H9 (cell line): ENCODE measurements at regions not wholly inside any gene's neighbourhood (a gene's known extent, or its start where the extent isn't known, plus 50 kb on each side); places are given as distances from the start of the nearest gene placed in this dataset.

Experiments used
- DNase-seq: peaks from one replicate; pipeline ENCODE4 v3.0.0-alpha.2; 2017
- H2AFZ ChIP-seq: one replicate; pipeline ENCODE4 v1.6.1; 2013; ENCODE audit warnings: mild to moderate bottlenecking, low read length, control low read depth, moderate library complexity
- H2AK5ac ChIP-seq: 2 replicates; pipeline ENCODE4 v1.6.1; 2013; ENCODE audit warnings: low read length, control low read depth, mixed read lengths; ENCODE audit not compliant: insufficient read length
- H2BK120ac ChIP-seq: one replicate; pipeline ENCODE4 v1.6.1; 2013; ENCODE audit warnings: low read depth, mild to moderate bottlenecking, low read length, control low read depth, inconsistent platforms; ENCODE audit not compliant: poor library complexity, severe bottlenecking
- H2BK12ac ChIP-seq: 2 replicates; pipeline ENCODE4 v1.6.1; 2013; ENCODE audit warnings: low read length, control low read depth, mixed read lengths, low read depth; ENCODE audit not compliant: insufficient read length
- H2BK15ac ChIP-seq: 2 replicates; pipeline ENCODE4 v1.6.1; 2013; ENCODE audit warnings: low read depth, low read length, control low read depth
- H2BK20ac ChIP-seq: one replicate; pipeline ENCODE4 v1.6.1; 2013; ENCODE audit warnings: low read depth, mild to moderate bottlenecking, low read length, control low read depth, inconsistent platforms; ENCODE audit not compliant: poor library complexity, severe bottlenecking
- H2BK5ac ChIP-seq: 2 replicates; pipeline ENCODE4 v1.6.1; 2013; ENCODE audit warnings: low read length, control low read depth, mixed read lengths; ENCODE audit not compliant: insufficient read length
- H3K14ac ChIP-seq: 2 replicates; pipeline ENCODE4 v1.6.1; 2013; ENCODE audit warnings: low read length, control low read depth; ENCODE audit not compliant: insufficient read depth
- H3K18ac ChIP-seq: 2 replicates; pipeline ENCODE4 v1.6.1; 2013; ENCODE audit warnings: low read depth, mild to moderate bottlenecking, mixed read lengths, low read length, control low read depth; ENCODE audit not compliant: insufficient read length
- H3K23ac ChIP-seq: 2 replicates; pipeline ENCODE4 v1.6.1; 2013; ENCODE audit warnings: low read length, control low read depth, mixed read lengths, low read depth; ENCODE audit not compliant: insufficient read length
- H3K23me2 ChIP-seq: 2 replicates; pipeline ENCODE4 v1.6.1; 2013; ENCODE audit warnings: low read depth, mild to moderate bottlenecking, mixed read lengths, low read length, control low read depth; ENCODE audit not compliant: insufficient read length, poor library complexity, severe bottlenecking
- H3K27ac ChIP-seq: 2 replicates; pipeline ENCODE4 v1.5.1; 2013; ENCODE audit warnings: low read length, control low read depth, mixed read lengths, low read depth; ENCODE audit not compliant: insufficient read length
- H3K27me3 ChIP-seq: 2 replicates; pipeline ENCODE4 v1.6.1; 2013; ENCODE audit warnings: low read length, control low read depth, inconsistent platforms; ENCODE audit not compliant: insufficient read depth
- H3K4ac ChIP-seq: 2 replicates; pipeline ENCODE4 v1.6.1; 2013; ENCODE audit warnings: low read depth, mild to moderate bottlenecking, control low read depth, inconsistent platforms, low read length, moderate library complexity
- H3K4me1 ChIP-seq: 2 replicates; pipeline ENCODE4 v1.6.1; 2013; ENCODE audit warnings: low read length, control low read depth, inconsistent platforms; ENCODE audit not compliant: insufficient read depth
- H3K4me2 ChIP-seq: 2 replicates; pipeline ENCODE4 v1.6.1; 2013; ENCODE audit warnings: low read length, control low read depth, mixed read lengths; ENCODE audit not compliant: insufficient read length, insufficient read depth
- H3K56ac ChIP-seq: 2 replicates; pipeline ENCODE4 v1.6.1; 2013; ENCODE audit warnings: low read depth, mild to moderate bottlenecking, mixed read lengths, low read length, control low read depth; ENCODE audit not compliant: insufficient read length
- H3K79me1 ChIP-seq: 2 replicates; pipeline ENCODE4 v1.6.1; 2013; ENCODE audit warnings: low read depth, mild to moderate bottlenecking, moderate library complexity, low read length, control low read depth, inconsistent platforms; ENCODE audit not compliant: insufficient read depth, poor library complexity, severe bottlenecking
- H3K79me2 ChIP-seq: 2 replicates; pipeline ENCODE4 v1.6.1; 2013; ENCODE audit warnings: low read length, control low read depth, inconsistent platforms; ENCODE audit not compliant: insufficient read depth
- H3K9ac ChIP-seq: 2 replicates; pipeline ENCODE4 v1.6.1; 2013; ENCODE audit warnings: low read length, control low read depth, mixed read lengths; ENCODE audit not compliant: insufficient read length; ENCODE audit errors: extremely low read depth
- H3K9me3 ChIP-seq: one replicate; pipeline ENCODE4 v1.6.1; 2013; ENCODE audit warnings: low read depth, low read length, inconsistent platforms; ENCODE audit not compliant: control insufficient read depth
- H3T11ph ChIP-seq: one replicate; pipeline ENCODE4 v1.6.1; 2013; ENCODE audit warnings: mild to moderate bottlenecking, low read length, control low read depth, inconsistent platforms
- H4K20me1 ChIP-seq: one replicate; pipeline ENCODE4 v1.6.1; 2013; ENCODE audit not compliant: control insufficient read depth, insufficient read length, insufficient read depth
- H4K5ac ChIP-seq: 2 replicates; pipeline ENCODE4 v1.6.1; 2013; ENCODE audit warnings: low read depth, mild to moderate bottlenecking, mixed read lengths, low read length, control low read depth; ENCODE audit not compliant: insufficient read length
- H4K8ac ChIP-seq: replicated peaks from 2 replicates; pipeline ENCODE4 v1.6.1; 2013; ENCODE audit warnings: low read length, control low read depth, mixed read lengths, low read depth; ENCODE audit not compliant: insufficient read length
- H4K91ac ChIP-seq: 2 replicates; pipeline ENCODE4 v1.6.1; 2013; ENCODE audit warnings: low read depth, mild to moderate bottlenecking, moderate library complexity, mixed read lengths, low read length, control low read depth; ENCODE audit not compliant: insufficient read length
- H3K27ac Mint-ChIP-seq, 3 experiments: 2 replicates in 2 of 3; 3 replicates in 1 of 3; pipeline ENCODE4 v1.8.0; 2020 to 2021; ENCODE audit warnings: mixed read lengths in 3 of 3, mild to moderate bottlenecking in 1 of 3, moderate library complexity in 1 of 3
- H3K27me3 Mint-ChIP-seq: 2 replicates; pipeline ENCODE4 v1.8.0; 2021; ENCODE audit warnings: low read depth, mild to moderate bottlenecking, moderate library complexity, mixed read lengths
- H3K36me3 Mint-ChIP-seq, 3 experiments: 2 replicates in 2 of 3; 3 replicates in 1 of 3; pipeline ENCODE4 v1.8.0; 2020 to 2021; ENCODE audit warnings: low read depth in 3 of 3, mixed read lengths in 3 of 3; ENCODE audit not compliant: insufficient read depth in 1 of 3
- H3K4me1 Mint-ChIP-seq, 2 experiments: 2 replicates each; pipeline ENCODE4 v1.8.0; 2020; ENCODE audit warnings: mixed read lengths in 2 of 2
- H3K4me3 Mint-ChIP-seq, 2 experiments: 2 replicates in 1 of 2; 3 replicates in 1 of 2; pipeline ENCODE4 v1.8.0; 2020 to 2021; ENCODE audit warnings: mild to moderate bottlenecking in 2 of 2, mixed read lengths in 2 of 2, moderate library complexity in 1 of 2
- H3K9me3 Mint-ChIP-seq, 2 experiments: 2 replicates in 1 of 2; 3 replicates in 1 of 2; pipeline ENCODE4 v1.8.0; 2020; ENCODE audit warnings: mild to moderate bottlenecking in 2 of 2, mixed read lengths in 2 of 2, moderate library complexity in 1 of 2
- WGBS: extraction: QIAGEN DNeasy Blood & Tissue Kit; methylation state at CpG from one replicate; pipeline ENCODE4 v1.1.7; 2013; ENCODE audit warnings: missing lambda C conversion rate, low lambda C conversion rate, mixed read lengths; ENCODE audit not compliant: insufficient read length; ENCODE audit errors: extremely low coverage; 5-methylcytosine and 5-hydroxymethylcytosine counted together
- TF ChIP-seq, protein P1 (sequence below): fragments of 200-600 bp; sonication (generic); conservative IDR thresholded peaks from 3 replicates; pipeline ENCODE4 v1.8.0; 2021; ENCODE audit warnings: antibody characterized with exemption, mild to moderate bottlenecking

DNA sequence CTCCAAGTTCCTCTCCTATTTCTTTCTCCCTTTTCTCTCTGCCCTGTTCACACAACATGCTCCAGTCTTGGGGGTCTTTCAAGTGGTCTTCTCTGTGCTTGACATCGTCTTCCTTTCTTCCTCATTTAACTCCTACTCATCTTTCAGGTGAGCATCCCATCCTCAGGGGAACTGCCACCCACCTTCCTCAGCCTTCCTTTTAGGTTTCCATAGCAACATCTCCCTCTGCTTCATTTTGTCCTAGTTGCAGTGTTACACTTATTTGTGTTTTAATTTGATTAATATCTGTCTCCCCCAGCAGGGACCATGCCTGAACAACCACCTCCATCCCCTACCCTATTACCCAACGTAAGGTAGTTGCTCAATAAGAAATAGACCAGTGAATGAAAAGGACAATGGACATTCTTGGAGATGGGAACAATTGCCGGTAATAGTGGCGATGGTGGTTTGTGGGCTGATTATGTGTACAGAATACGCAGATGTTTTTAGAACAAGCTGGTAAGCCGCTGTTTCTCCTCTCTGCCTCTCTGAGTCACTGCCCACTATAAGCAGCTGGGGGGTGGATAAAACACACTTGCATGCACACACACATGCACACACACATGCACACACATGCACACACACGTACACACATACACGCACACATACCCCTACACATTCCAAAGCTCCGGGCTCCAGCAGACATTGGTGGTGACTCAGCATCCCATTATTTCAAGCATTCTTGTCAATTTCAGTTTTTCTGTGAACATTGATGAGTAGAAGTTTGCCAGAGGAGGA lies 251.6 kb downstream of the GATA3 start:
- Histone ChIP-seq H3K9ac (no peak overlapping the region), H4K5ac (no peak overlapping the region), H2BK15ac (no peak overlapping the region), H3K4me1 (peaks cover 7% of the 10 kb centered on the region; the same call in 1 of the 2 replicates), H4K8ac (no peak overlapping the region), H2BK12ac (no peak overlapping the region), H3T11ph (no peak overlapping the region), H3K23ac (no peak overlapping the region), H3K27ac (no peak overlapping the region), H2AK5ac (no peak overlapping the region), H4K20me1 (no peaks in the 10 kb centered on the region), H2AFZ (no peak overlapping the region), H4K91ac (no peak overlapping the region), H2BK20ac (no peak overlapping the region), H3K79me1 (no peaks in the 10 kb centered on the region), H3K4me2 (no peak overlapping the region), H2BK120ac (no peak overlapping the region), H3K4ac (no peak overlapping the region), H3K27me3 (no peaks in the 10 kb centered on the region), H3K18ac (no peak overlapping the region), H2BK5ac (no peak overlapping the region), H3K56ac (no peak overlapping the region), H3K23me2 (no peaks in the 10 kb centered on the region), H3K9me3 (no peaks in the 10 kb centered on the region), H3K14ac (no peak overlapping the region), H3K79me2 (no peaks in the 10 kb centered on the region)
- TF ChIP-seq, protein P1, sequence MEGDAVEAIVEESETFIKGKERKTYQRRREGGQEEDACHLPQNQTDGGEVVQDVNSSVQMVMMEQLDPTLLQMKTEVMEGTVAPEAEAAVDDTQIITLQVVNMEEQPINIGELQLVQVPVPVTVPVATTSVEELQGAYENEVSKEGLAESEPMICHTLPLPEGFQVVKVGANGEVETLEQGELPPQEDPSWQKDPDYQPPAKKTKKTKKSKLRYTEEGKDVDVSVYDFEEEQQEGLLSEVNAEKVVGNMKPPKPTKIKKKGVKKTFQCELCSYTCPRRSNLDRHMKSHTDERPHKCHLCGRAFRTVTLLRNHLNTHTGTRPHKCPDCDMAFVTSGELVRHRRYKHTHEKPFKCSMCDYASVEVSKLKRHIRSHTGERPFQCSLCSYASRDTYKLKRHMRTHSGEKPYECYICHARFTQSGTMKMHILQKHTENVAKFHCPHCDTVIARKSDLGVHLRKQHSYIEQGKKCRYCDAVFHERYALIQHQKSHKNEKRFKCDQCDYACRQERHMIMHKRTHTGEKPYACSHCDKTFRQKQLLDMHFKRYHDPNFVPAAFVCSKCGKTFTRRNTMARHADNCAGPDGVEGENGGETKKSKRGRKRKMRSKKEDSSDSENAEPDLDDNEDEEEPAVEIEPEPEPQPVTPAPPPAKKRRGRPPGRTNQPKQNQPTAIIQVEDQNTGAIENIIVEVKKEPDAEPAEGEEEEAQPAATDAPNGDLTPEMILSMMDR = no peak
- Mint-ChIP-seq H3K27ac (peak overlapping the region in 1 of 3 experiments; percentile 79; a peak in 1 of 7 replicates), H3K36me3 (no peaks in the 10 kb centered on the region), H3K27me3 (peaks cover 4% of the 10 kb centered on the region), H3K4me3 (no peak overlapping the region), H3K4me1 (peaks cover 32 to 36% of the 10 kb centered on the region in 2 experiments), H3K9me3 (0 out of 5 replicates have a peak, but pooled peaks cover 0 to 3% of the 10 kb centered on the region in 2 experiments)
- no CpG with 5 or more reads among the region's 9 CpGs for WGBS
- no peak for DNase-seq
